MM.1S (cell line): ENCODE measurements at regions not wholly inside any gene's neighbourhood (a gene's known extent, or its start where the extent isn't known, plus 50 kb on each side); places are given as distances from the start of the nearest gene placed in this dataset.

ENCODE experiments used
- EZH2 ChIP-seq: fragments of 300-600 bp; sonication (generic); optimal IDR thresholded peaks from 2 replicates; pipeline ENCODE3; 2017; ENCODE audit warnings: low read depth, mild to moderate bottlenecking, antibody characterized with exemption, low read length, mixed read lengths
- EZH2phosphoT487 ChIP-seq: fragments of 300-600 bp; sonication (generic); IDR thresholded peaks from 2 replicates; pipeline ENCODE4 v1.6.1; 2018; ENCODE audit warnings: antibody characterized with exemption, low read length
- TF ChIP-seq, protein P1 (sequence below): fragments of 300-600 bp; sonication (generic); IDR thresholded peaks from 2 replicates; pipeline ENCODE4 v1.5.1; 2016; ENCODE audit warnings: antibody characterized with exemption, low read length, mixed read lengths

- TF ChIP-seq, protein P1, sequence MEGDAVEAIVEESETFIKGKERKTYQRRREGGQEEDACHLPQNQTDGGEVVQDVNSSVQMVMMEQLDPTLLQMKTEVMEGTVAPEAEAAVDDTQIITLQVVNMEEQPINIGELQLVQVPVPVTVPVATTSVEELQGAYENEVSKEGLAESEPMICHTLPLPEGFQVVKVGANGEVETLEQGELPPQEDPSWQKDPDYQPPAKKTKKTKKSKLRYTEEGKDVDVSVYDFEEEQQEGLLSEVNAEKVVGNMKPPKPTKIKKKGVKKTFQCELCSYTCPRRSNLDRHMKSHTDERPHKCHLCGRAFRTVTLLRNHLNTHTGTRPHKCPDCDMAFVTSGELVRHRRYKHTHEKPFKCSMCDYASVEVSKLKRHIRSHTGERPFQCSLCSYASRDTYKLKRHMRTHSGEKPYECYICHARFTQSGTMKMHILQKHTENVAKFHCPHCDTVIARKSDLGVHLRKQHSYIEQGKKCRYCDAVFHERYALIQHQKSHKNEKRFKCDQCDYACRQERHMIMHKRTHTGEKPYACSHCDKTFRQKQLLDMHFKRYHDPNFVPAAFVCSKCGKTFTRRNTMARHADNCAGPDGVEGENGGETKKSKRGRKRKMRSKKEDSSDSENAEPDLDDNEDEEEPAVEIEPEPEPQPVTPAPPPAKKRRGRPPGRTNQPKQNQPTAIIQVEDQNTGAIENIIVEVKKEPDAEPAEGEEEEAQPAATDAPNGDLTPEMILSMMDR: no peak
- TF ChIP-seq EZH2phosphoT487 (no peak), EZH2 (no peak)
Measured at GRCh38 chr17:77025781-77026180, 115.0 kb upstream of the SEC14L1 start.
